HG02943 (cell line): ENCODE measurements at regions not wholly inside any gene's neighbourhood (a gene's known extent, or its start where the extent isn't known, plus 50 kb on each side); places are given as distances from the start of the nearest gene placed in this dataset.
"Not testable (repeated sequence)": the region's sequence is repeated elsewhere in the genome, so short reads cannot be mapped to it uniquely, and the experiment has no call there.

Experiments used
- ATAC-seq: cut with Tn5 transposase; IDR thresholded peaks from one replicate; pipeline ENCODE4 v1.9.1; 2021; ENCODE audit warnings: mild to moderate bottlenecking, low read depth, moderate library complexity; ENCODE audit not compliant: unreplicated experiment

- no peak for ATAC-seq
Observed at GRCh38 chr11:115974703-115975102, 470.5 kb upstream of the CADM1 start.

- ATAC-seq: not testable (repeated sequence)
Observed at GRCh38 chr11:115967203-115967602, 463.0 kb upstream of the CADM1 start.

- no peak for ATAC-seq
Observed at GRCh38 chr11:115965767-115966504, 461.7 kb upstream of the CADM1 start.

- ATAC-seq: no peak
Observed at GRCh38 chr11:115964091-115964490, 459.9 kb upstream of the CADM1 start.

GRCh38 chr11:115963156-115963555 is 458.9 kb upstream of the CADM1 start:
- no peak for ATAC-seq

GRCh38 chr11:115961159-115962003 is 457.2 kb upstream of the CADM1 start:
- no peak for ATAC-seq

- ATAC-seq: no peak
Observed at GRCh38 chr11:115959081-115959486, 454.9 kb upstream of the CADM1 start.

- ATAC-seq: no peak
Observed at GRCh38 chr11:115958089-115959000, 454.1 kb upstream of the CADM1 start.

- ATAC-seq: no peak
Observed at GRCh38 chr11:115955803-115956202, 451.6 kb upstream of the CADM1 start.

GRCh38 chr11:115950660-115951059 is 446.4 kb upstream of the CADM1 start:
- ATAC-seq: no peak

GRCh38 chr11:115944596-115944995 is 440.4 kb upstream of the CADM1 start:
- no peak for ATAC-seq

GRCh38 chr11:115942011-115942410 is 437.8 kb upstream of the CADM1 start:
- no peak for ATAC-seq

GRCh38 chr11:115941481-115941993 is 437.3 kb upstream of the CADM1 start:
- ATAC-seq: no peak

- no peak for ATAC-seq
Observed at GRCh38 chr11:115941044-115941443, 436.8 kb upstream of the CADM1 start.

- no peak for ATAC-seq
Observed at GRCh38 chr11:115939731-115940421, 435.7 kb upstream of the CADM1 start.

- ATAC-seq: no peak
Observed at GRCh38 chr11:115939104-115939730, 435.0 kb upstream of the CADM1 start.

- ATAC-seq: no peak
Observed at GRCh38 chr11:115933564-115933963, 429.3 kb upstream of the CADM1 start.

- no peak for ATAC-seq
Observed at GRCh38 chr11:115931548-115932083, 427.4 kb upstream of the CADM1 start.

GRCh38 chr11:115930886-115931547 is 426.8 kb upstream of the CADM1 start:
- peak; percentile 49 for ATAC-seq
